WTC11 (cell line): ENCODE measurements at regions not wholly inside any gene's neighbourhood (a gene's known extent, or its start where the extent isn't known, plus 50 kb on each side); places are given as distances from the start of the nearest gene placed in this dataset.
A peak's percentile ranks its signal among the peaks of the same experiment; 100 is the strongest.

ENCODE experiments used
- ATAC-seq: fragments of 200-7000 bp; cut with Tn5 transposase; 2 replicates; pipeline ENCODE4 v1.10.0; 2021; ENCODE audit warnings: mild to moderate bottlenecking, moderate library complexity
- CTCF ChIA-PET: fragments of 300-600 bp; sonication (Branson Sonifier 250); formaldehyde crosslinking; loops from one replicate; lab custom pipeline; 2021; ENCODE audit warnings: antibody characterized with exemption; lab: Charles Lee
- POLR2A ChIA-PET: fragments of 350-600 bp; sonication (Branson Sonifier 250); formaldehyde crosslinking; loops from one replicate; lab custom pipeline; 2021; ENCODE audit warnings: antibody characterized with exemption; lab: Charles Lee
- DNase-seq: peaks from one replicate; pipeline ENCODE4 v3.0.0; 2021; ENCODE audit warnings: low spot score
- H3K27ac Mint-ChIP-seq: 2 replicates; pipeline ENCODE4 v1.8.0; 2021; ENCODE audit warnings: mixed read lengths
- H3K27me3 Mint-ChIP-seq: 2 replicates; pipeline ENCODE4 v1.8.0; 2021; ENCODE audit warnings: low read depth, mild to moderate bottlenecking, moderate library complexity, mixed read lengths
- H3K36me3 Mint-ChIP-seq: 2 replicates; pipeline ENCODE4 v1.8.0; 2021; ENCODE audit warnings: mixed read lengths
- H3K4me1 Mint-ChIP-seq: 2 replicates; pipeline ENCODE4 v1.8.0; 2022; ENCODE audit warnings: mixed read lengths
- H3K4me3 Mint-ChIP-seq: 2 replicates; pipeline ENCODE4 v1.8.0; 2021; ENCODE audit warnings: mild to moderate bottlenecking, moderate library complexity, mixed read lengths
- H3K9me3 Mint-ChIP-seq: 2 replicates; pipeline ENCODE4 v1.8.0; 2021; ENCODE audit warnings: mixed read lengths
- AR ChIP-seq: fragments of 250-450 bp; sonication (Bioruptor Pico); IDR thresholded peaks from 2 replicates; pipeline ENCODE4 v1.9.0; 2021; ENCODE audit warnings: mild to moderate bottlenecking
- ARID4B ChIP-seq: sonication (generic); formaldehyde crosslinking; IDR thresholded peaks from 2 replicates; pipeline ENCODE4 v1.8.0; 2023; ENCODE audit warnings: missing genetic modification reagents, mild to moderate bottlenecking, borderline replicate concordance
- CBFB ChIP-seq: sonication (generic); formaldehyde crosslinking; IDR thresholded peaks from 2 replicates; pipeline ENCODE4 v1.8.1; 2022; ENCODE audit warnings: mild to moderate bottlenecking, low read depth, missing genetic modification reagents
- CREB1 ChIP-seq: sonication (generic); formaldehyde crosslinking; IDR thresholded peaks from 2 replicates; pipeline ENCODE4 v1.8.0; 2023; ENCODE audit warnings: mild to moderate bottlenecking, missing genetic modification reagents
- ESRRA ChIP-seq: sonication (generic); formaldehyde crosslinking; IDR thresholded peaks from 2 replicates; pipeline ENCODE4 v1.8.1; 2022; ENCODE audit warnings: mild to moderate bottlenecking, missing genetic modification reagents, borderline replicate concordance
- FOXK1 ChIP-seq: sonication (generic); formaldehyde crosslinking; IDR thresholded peaks from 2 replicates; pipeline ENCODE4 v1.8.0; 2022; ENCODE audit warnings: mild to moderate bottlenecking, moderate library complexity, missing genetic modification reagents
- FOXP1 ChIP-seq: sonication (generic); formaldehyde crosslinking; IDR thresholded peaks from 2 replicates; pipeline ENCODE4 v1.8.0; 2022; ENCODE audit warnings: missing genetic modification reagents, mild to moderate bottlenecking, moderate library complexity, borderline replicate concordance
- HMGA2 ChIP-seq: fragments of 250-450 bp; sonication (Bioruptor Pico); IDR thresholded peaks from 2 replicates; pipeline ENCODE4 v1.4.0; 2021; ENCODE audit warnings: mild to moderate bottlenecking, moderate library complexity
- IRF2 ChIP-seq: sonication (generic); formaldehyde crosslinking; IDR thresholded peaks from 2 replicates; pipeline ENCODE4 v1.8.0; 2022; ENCODE audit warnings: low read depth, missing genetic modification reagents, borderline replicate concordance
- PRRX2 ChIP-seq: fragments of 250-450 bp; sonication (Bioruptor Pico); IDR thresholded peaks from 2 replicates; pipeline ENCODE4 v1.8.0; 2021; ENCODE audit warnings: mild to moderate bottlenecking
- RORB ChIP-seq: fragments of 250-450 bp; sonication (Bioruptor Pico); IDR thresholded peaks from 2 replicates; pipeline ENCODE4 v1.9.0; 2021; ENCODE audit warnings: mild to moderate bottlenecking
- TEAD4 ChIP-seq: sonication (generic); formaldehyde crosslinking; IDR thresholded peaks from 2 replicates; pipeline ENCODE4 v1.8.0; 2022; ENCODE audit warnings: mild to moderate bottlenecking, missing genetic modification reagents
- ZBTB43 ChIP-seq: sonication (generic); formaldehyde crosslinking; IDR thresholded peaks from 2 replicates; pipeline ENCODE4 v1.8.1; 2023; ENCODE audit warnings: mild to moderate bottlenecking, missing genetic modification reagents
- ZNF396 ChIP-seq: fragments of 250-450 bp; sonication (Bioruptor Pico); IDR thresholded peaks from 2 replicates; pipeline ENCODE4 v1.8.0; 2021; ENCODE audit warnings: mild to moderate bottlenecking, moderate library complexity, borderline replicate concordance
- ZNF416 ChIP-seq: fragments of 250-450 bp; sonication (Bioruptor Pico); IDR thresholded peaks from 2 replicates; pipeline ENCODE4 v1.9.0; 2021; ENCODE audit warnings: mild to moderate bottlenecking, inconsistent platforms
- ZNF671 ChIP-seq: fragments of 250-450 bp; sonication (Bioruptor Pico); IDR thresholded peaks from 2 replicates; pipeline ENCODE4 v1.8.0; 2021; ENCODE audit warnings: mild to moderate bottlenecking
- TF ChIP-seq, protein P1 (sequence below): sonication (generic); formaldehyde crosslinking; IDR thresholded peaks from 2 replicates; pipeline ENCODE4 v1.8.1; 2022; ENCODE audit warnings: low read depth, missing genetic modification reagents, borderline replicate concordance
- TF ChIP-seq, protein P2 (sequence below): sonication (generic); formaldehyde crosslinking; conservative IDR thresholded peaks from 2 replicates; pipeline ENCODE4 v1.8.1; 2022; ENCODE audit warnings: mild to moderate bottlenecking, missing genetic modification reagents
- TF ChIP-seq, protein P3 (sequence below): sonication (generic); formaldehyde crosslinking; IDR thresholded peaks from 2 replicates; pipeline ENCODE4 v1.8.1; 2022; ENCODE audit warnings: mild to moderate bottlenecking, moderate library complexity, missing genetic modification reagents
- TF ChIP-seq, protein P4 (sequence below): sonication (generic); formaldehyde crosslinking; IDR thresholded peaks from 2 replicates; pipeline ENCODE4 v1.8.0; 2022; ENCODE audit warnings: mild to moderate bottlenecking, missing genetic modification reagents

- Mint-ChIP-seq H3K9me3 (0 out of 2 replicates have a peak, but pooled peaks cover 5% of the 10 kb centered on the region), H3K36me3 (peaks cover 10% of the 10 kb centered on the region)
- TF ChIP-seq HMGA2 (CRISPR knock-in tag) (no peak), CREB1 (CRISPR knock-in tag) (no peak), IRF2 (no peak), AR (CRISPR knock-in tag) (no peak), FOXP1 (CRISPR knock-in tag) (no peak), FOXK1 (CRISPR knock-in tag) (no peak), CBFB (CRISPR knock-in tag) (no peak), ARID4B (CRISPR knock-in tag) (no peak), ZNF416 (CRISPR knock-in tag) (no peak), PRRX2 (CRISPR knock-in tag) (no peak)
- TF ChIP-seq, protein P1, sequence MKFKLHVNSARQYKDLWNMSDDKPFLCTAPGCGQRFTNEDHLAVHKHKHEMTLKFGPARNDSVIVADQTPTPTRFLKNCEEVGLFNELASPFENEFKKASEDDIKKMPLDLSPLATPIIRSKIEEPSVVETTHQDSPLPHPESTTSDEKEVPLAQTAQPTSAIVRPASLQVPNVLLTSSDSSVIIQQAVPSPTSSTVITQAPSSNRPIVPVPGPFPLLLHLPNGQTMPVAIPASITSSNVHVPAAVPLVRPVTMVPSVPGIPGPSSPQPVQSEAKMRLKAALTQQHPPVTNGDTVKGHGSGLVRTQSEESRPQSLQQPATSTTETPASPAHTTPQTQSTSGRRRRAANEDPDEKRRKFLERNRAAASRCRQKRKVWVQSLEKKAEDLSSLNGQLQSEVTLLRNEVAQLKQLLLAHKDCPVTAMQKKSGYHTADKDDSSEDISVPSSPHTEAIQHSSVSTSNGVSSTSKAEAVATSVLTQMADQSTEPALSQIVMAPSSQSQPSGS (CRISPR knock-in tag) = no peak
- TF ChIP-seq, protein P2, sequence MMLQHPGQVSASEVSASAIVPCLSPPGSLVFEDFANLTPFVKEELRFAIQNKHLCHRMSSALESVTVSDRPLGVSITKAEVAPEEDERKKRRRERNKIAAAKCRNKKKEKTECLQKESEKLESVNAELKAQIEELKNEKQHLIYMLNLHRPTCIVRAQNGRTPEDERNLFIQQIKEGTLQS = no peak
- TF ChIP-seq, protein P3, sequence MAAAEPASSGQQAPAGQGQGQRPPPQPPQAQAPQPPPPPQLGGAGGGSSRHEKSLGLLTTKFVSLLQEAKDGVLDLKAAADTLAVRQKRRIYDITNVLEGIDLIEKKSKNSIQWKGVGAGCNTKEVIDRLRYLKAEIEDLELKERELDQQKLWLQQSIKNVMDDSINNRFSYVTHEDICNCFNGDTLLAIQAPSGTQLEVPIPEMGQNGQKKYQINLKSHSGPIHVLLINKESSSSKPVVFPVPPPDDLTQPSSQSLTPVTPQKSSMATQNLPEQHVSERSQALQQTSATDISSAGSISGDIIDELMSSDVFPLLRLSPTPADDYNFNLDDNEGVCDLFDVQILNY = no peak
- TF ChIP-seq, all 79 proteins: peak for 0
- POLR2A ChIA-PET = no interaction called here
- DNase-seq = no peak
- Mint-ChIP-seq H3K27ac (no peak overlapping the region), H3K4me1 (peaks cover 27% of the 10 kb centered on the region), H3K27me3 (no peaks in the 10 kb centered on the region), H3K4me3 (no peak overlapping the region)
- CTCF ChIA-PET = no interaction called here
- no peak for ATAC-seq
Measured at GRCh38 chr2:7858624-7859023, 823.2 kb upstream of the ID2 start.

DNA sequence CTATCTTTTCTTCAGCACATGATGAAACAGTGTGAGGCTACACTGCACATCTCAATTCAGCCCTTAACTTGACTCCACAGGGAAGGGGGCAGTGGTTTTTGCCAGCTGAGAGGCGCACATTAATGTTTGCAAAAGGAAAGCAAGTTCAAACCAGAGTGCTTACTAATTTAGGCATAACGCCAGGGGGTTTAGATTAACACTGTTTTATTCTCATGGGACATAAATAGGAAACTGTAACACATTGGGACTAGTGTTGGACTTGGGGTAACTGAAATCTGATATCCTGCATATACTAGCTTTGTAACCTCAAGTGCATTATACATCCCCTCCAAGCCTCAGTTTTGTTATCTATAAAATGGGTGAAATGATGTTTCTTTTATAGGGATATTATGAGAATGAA is 821.2 kb upstream of the ID2 start:
- ChIA-PET CTCF (no interaction called here), POLR2A (no interaction called here)
- Mint-ChIP-seq H3K36me3 (peaks cover 30% of the 10 kb centered on the region), H3K9me3 (peaks cover 12% of the 10 kb centered on the region; the same call in 1 of the 2 replicates), H3K27ac (peak overlapping the region; percentile 61; the same call in 1 of the 2 replicates), H3K4me3 (no peak overlapping the region), H3K27me3 (no peaks in the 10 kb centered on the region), H3K4me1 (peaks cover 30% of the 10 kb centered on the region)
- ATAC-seq (no peak), DNase-seq (no peak)
- TF ChIP-seq ESRRA (CRISPR knock-in tag) = no peak
- TF ChIP-seq, protein P2 = no peak
- no peak for TF ChIP-seq ZNF396 (CRISPR knock-in tag)
- TF ChIP-seq ZNF671 = no peak
- TF ChIP-seq RORB (CRISPR knock-in tag) = no peak
- no peak for TF ChIP-seq HMGA2 (CRISPR knock-in tag)
- TF ChIP-seq ZBTB43 (CRISPR knock-in tag) = no peak
- no peak for TF ChIP-seq TEAD4 (CRISPR knock-in tag)
- TF ChIP-seq, protein P4, sequence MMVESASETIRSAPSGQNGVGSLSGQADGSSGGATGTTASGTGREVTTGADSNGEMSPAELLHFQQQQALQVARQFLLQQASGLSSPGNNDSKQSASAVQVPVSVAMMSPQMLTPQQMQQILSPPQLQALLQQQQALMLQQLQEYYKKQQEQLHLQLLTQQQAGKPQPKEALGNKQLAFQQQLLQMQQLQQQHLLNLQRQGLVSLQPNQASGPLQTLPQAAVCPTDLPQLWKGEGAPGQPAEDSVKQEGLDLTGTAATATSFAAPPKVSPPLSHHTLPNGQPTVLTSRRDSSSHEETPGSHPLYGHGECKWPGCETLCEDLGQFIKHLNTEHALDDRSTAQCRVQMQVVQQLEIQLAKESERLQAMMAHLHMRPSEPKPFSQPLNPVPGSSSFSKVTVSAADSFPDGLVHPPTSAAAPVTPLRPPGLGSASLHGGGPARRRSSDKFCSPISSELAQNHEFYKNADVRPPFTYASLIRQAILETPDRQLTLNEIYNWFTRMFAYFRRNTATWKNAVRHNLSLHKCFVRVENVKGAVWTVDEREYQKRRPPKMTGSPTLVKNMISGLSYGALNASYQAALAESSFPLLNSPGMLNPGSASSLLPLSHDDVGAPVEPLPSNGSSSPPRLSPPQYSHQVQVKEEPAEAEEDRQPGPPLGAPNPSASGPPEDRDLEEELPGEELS = no peak
